GM23248 (cell line): ENCODE measurements at regions not wholly inside any gene's neighbourhood (a gene's known extent, or its start where the extent isn't known, plus 50 kb on each side); places are given as distances from the start of the nearest gene placed in this dataset.

Source experiments
- EZH2 ChIP-seq: fragments of 200-600 bp; sonication (generic); IDR thresholded peaks from 2 replicates; pipeline ENCODE4 v1.6.1; 2018; ENCODE audit warnings: antibody characterized with exemption, mild to moderate bottlenecking; ENCODE audit not compliant: insufficient read depth, poor library complexity, severe bottlenecking
- EZH2phosphoT487 ChIP-seq: fragments of 200-600 bp; sonication (generic); IDR thresholded peaks from 2 replicates; pipeline ENCODE4 v1.6.1; 2018; ENCODE audit warnings: antibody characterized with exemption, moderate library complexity, mild to moderate bottlenecking, low read depth; ENCODE audit not compliant: insufficient read depth

DNA sequence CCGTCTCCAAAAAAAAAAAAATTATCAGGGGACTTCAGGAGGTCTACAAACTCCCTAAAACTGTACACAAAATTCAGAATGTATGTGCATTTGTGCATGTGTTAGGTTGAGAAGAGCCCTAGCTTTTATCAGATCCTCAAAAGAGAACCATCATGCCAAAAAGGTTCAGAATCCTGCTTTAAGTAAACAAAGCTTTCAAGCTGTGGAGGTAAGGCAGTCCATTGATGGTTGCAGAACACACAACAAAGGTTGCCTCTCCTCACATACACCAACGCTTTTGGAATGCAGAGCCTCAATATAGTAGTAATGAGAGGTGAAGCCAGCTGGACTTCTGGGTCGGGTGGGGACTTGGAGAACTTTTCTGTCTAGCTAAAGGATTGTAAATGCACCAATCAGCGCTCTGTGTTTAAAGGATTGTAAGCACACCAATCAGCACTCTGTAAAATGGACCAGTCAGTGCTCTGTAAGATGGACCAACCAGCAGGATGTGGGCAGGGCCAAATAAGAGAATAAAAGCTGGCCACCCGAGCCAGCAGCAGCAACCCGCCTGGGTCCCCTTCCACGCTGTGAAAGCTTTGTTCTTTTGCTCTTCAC lies 57.9 kb upstream of the RNF38 start:
- TF ChIP-seq EZH2 (no peak), EZH2phosphoT487 (no peak)
